MG63 (cell line): ENCODE measurements at regions not wholly inside any gene's neighbourhood (a gene's known extent, or its start where the extent isn't known, plus 50 kb on each side); places are given as distances from the start of the nearest gene placed in this dataset.

Experiments
- DNase-seq: peaks from one replicate; pipeline ENCODE4 v3.0.0-alpha.2; 2020
- H3K27me3 ChIP-seq: fragments of 250-450 bp; sonication (Bioruptor Pico); 2 replicates; pipeline ENCODE4 v1.5.1; 2020; ENCODE audit warnings: mild to moderate bottlenecking, moderate library complexity
- H3K36me3 ChIP-seq: fragments of 250-450 bp; sonication (Bioruptor Pico); 2 replicates; pipeline ENCODE4 v1.5.1; 2020; ENCODE audit warnings: mild to moderate bottlenecking, moderate library complexity
- H3K4me3 ChIP-seq: fragments of 250-450 bp; sonication (Bioruptor Pico); 2 replicates; pipeline ENCODE4 v1.5.1; 2020; ENCODE audit warnings: mild to moderate bottlenecking, moderate library complexity
- H3K9me3 ChIP-seq: fragments of 250-450 bp; sonication (Bioruptor Pico); 2 replicates; pipeline ENCODE4 v1.5.1; 2020; ENCODE audit warnings: mild to moderate bottlenecking, moderate library complexity

- Histone ChIP-seq H3K4me3 (no peak overlapping the region), H3K36me3 (no peaks in the 10 kb centered on the region), H3K9me3 (no peaks in the 10 kb centered on the region), H3K27me3 (no peaks in the 10 kb centered on the region)
- no peak for DNase-seq
These were observed 531.7 kb downstream of the SLITRK1 start for GRCh38 chr13:83350569-83350968.

- H3K9me3 ChIP-seq, result no peaks in the 10 kb centered on the region
- DNase-seq, result no peak
- H3K4me3 ChIP-seq, result no peak overlapping the region
- no peaks in the 10 kb centered on the region for H3K27me3 ChIP-seq
- no peaks in the 10 kb centered on the region for H3K36me3 ChIP-seq
These were observed 537.8 kb downstream of the SLITRK1 start for GRCh38 chr13:83344518-83344917.

- Histone ChIP-seq H3K4me3 (no peak overlapping the region), H3K27me3 (no peaks in the 10 kb centered on the region), H3K9me3 (no peaks in the 10 kb centered on the region), H3K36me3 (no peaks in the 10 kb centered on the region)
- no peak for DNase-seq
These were observed 542.1 kb downstream of the SLITRK1 start for GRCh38 chr13:83340170-83340569.

GRCh38 chr13:83333614-83334388, 548.5 kb downstream of the SLITRK1 start:
- no peak for DNase-seq
- Histone ChIP-seq H3K36me3 (no peaks in the 10 kb centered on the region), H3K4me3 (no peak overlapping the region), H3K27me3 (no peaks in the 10 kb centered on the region), H3K9me3 (no peaks in the 10 kb centered on the region)

GRCh38 chr13:83332751-83333150, 549.5 kb downstream of the SLITRK1 start:
- DNase-seq, result no peak
- Histone ChIP-seq H3K4me3 (no peak overlapping the region), H3K27me3 (no peaks in the 10 kb centered on the region), H3K36me3 (no peaks in the 10 kb centered on the region), H3K9me3 (no peaks in the 10 kb centered on the region)

GRCh38 chr13:83327091-83327490, 555.2 kb downstream of the SLITRK1 start:
- no peaks in the 10 kb centered on the region for H3K27me3 ChIP-seq
- no peak overlapping the region for H3K4me3 ChIP-seq
- peaks cover 2% of the 10 kb centered on the region; the same call in 1 of the 2 replicates for H3K9me3 ChIP-seq
- DNase-seq, result no peak
- no peaks in the 10 kb centered on the region for H3K36me3 ChIP-seq

GRCh38 chr13:83325125-83325853, 557.0 kb downstream of the SLITRK1 start:
- H3K4me3 ChIP-seq, result no peak overlapping the region
- DNase-seq, result peak; percentile 42
- H3K36me3 ChIP-seq, result no peaks in the 10 kb centered on the region
- H3K27me3 ChIP-seq, result no peaks in the 10 kb centered on the region
- peaks cover 2% of the 10 kb centered on the region; the same call in 1 of the 2 replicates for H3K9me3 ChIP-seq

- H3K4me3 ChIP-seq, result no peak overlapping the region
- H3K27me3 ChIP-seq, result no peaks in the 10 kb centered on the region
- no peaks in the 10 kb centered on the region for H3K36me3 ChIP-seq
- no peak for DNase-seq
- H3K9me3 ChIP-seq, result no peaks in the 10 kb centered on the region; the same call in 1 of the 2 replicates
These were observed 570.2 kb downstream of the SLITRK1 start for GRCh38 chr13:83311886-83312577.

- Histone ChIP-seq H3K36me3 (no peaks in the 10 kb centered on the region), H3K27me3 (no peaks in the 10 kb centered on the region), H3K9me3 (no peaks in the 10 kb centered on the region), H3K4me3 (no peak overlapping the region)
- DNase-seq, result no peak
These were observed 583.7 kb downstream of the SLITRK1 start for GRCh38 chr13:83298617-83299016.

- no peak for DNase-seq
- no peak overlapping the region for H3K4me3 ChIP-seq
- H3K27me3 ChIP-seq, result no peaks in the 10 kb centered on the region
- H3K9me3 ChIP-seq, result no peaks in the 10 kb centered on the region
- H3K36me3 ChIP-seq, result no peaks in the 10 kb centered on the region
These were observed 584.5 kb downstream of the SLITRK1 start for GRCh38 chr13:83297586-83298290.

GRCh38 chr13:83295686-83296085, 586.6 kb downstream of the SLITRK1 start:
- H3K36me3 ChIP-seq, result no peaks in the 10 kb centered on the region
- no peaks in the 10 kb centered on the region for H3K27me3 ChIP-seq
- no peaks in the 10 kb centered on the region for H3K9me3 ChIP-seq
- DNase-seq, result no peak
- H3K4me3 ChIP-seq, result no peak overlapping the region

- no peak for DNase-seq
- H3K9me3 ChIP-seq, result no peaks in the 10 kb centered on the region
- no peak overlapping the region for H3K4me3 ChIP-seq
- H3K36me3 ChIP-seq, result no peaks in the 10 kb centered on the region
- no peaks in the 10 kb centered on the region for H3K27me3 ChIP-seq
These were observed 595.5 kb downstream of the SLITRK1 start for GRCh38 chr13:83286737-83287136.

GRCh38 chr13:83281654-83282053, 600.6 kb downstream of the SLITRK1 start:
- H3K36me3 ChIP-seq, result no peaks in the 10 kb centered on the region
- DNase-seq, result no peak

GRCh38 chr13:83274679-83275078, 607.6 kb downstream of the SLITRK1 start:
- Histone ChIP-seq H3K27me3 (no peaks in the 10 kb centered on the region), H3K36me3 (no peaks in the 10 kb centered on the region; the same call in 1 of the 2 replicates), H3K4me3 (no peak overlapping the region), H3K9me3 (no peaks in the 10 kb centered on the region)
- DNase-seq, result no peak

More at GRCh38 chr13:83281654-83282053, 600.6 kb downstream of the SLITRK1 start:
- no peak overlapping the region for H3K4me3 ChIP-seq
- H3K27me3 ChIP-seq, result no peaks in the 10 kb centered on the region
- no peaks in the 10 kb centered on the region for H3K9me3 ChIP-seq

- H3K36me3 ChIP-seq, result no peaks in the 10 kb centered on the region; the same call in 1 of the 2 replicates
- H3K4me3 ChIP-seq, result no peak overlapping the region
- no peaks in the 10 kb centered on the region for H3K9me3 ChIP-seq
- H3K27me3 ChIP-seq, result no peaks in the 10 kb centered on the region
- no peak for DNase-seq
These were observed 609.5 kb downstream of the SLITRK1 start for GRCh38 chr13:83272652-83273240.

- Histone ChIP-seq H3K27me3 (no peaks in the 10 kb centered on the region), H3K36me3 (no peaks in the 10 kb centered on the region; the same call in 1 of the 2 replicates), H3K9me3 (no peaks in the 10 kb centered on the region), H3K4me3 (no peak overlapping the region)
- DNase-seq, result no peak
These were observed 610.2 kb downstream of the SLITRK1 start for GRCh38 chr13:83272076-83272475.
